Astrocyte of the spinal cord (primary cell): ENCODE measurements at regions not wholly inside any gene's neighbourhood (a gene's known extent, or its start where the extent isn't known, plus 50 kb on each side); places are given as distances from the start of the nearest gene placed in this dataset.

ENCODE experiments used
- DNase-seq: peaks from one replicate; pipeline ENCODE4 v3.0.0; 2011; ENCODE audit warnings: low read depth, low spot score
- H3K4me3 ChIP-seq: 2 replicates; pipeline ENCODE4 v1.5.1; 2011; ENCODE audit warnings: low read depth, mild to moderate bottlenecking, low read length, moderate library complexity
- in situ Hi-C: cut with HindIII; loops from 2 replicates; pipeline ENCODE4 v1.10.0; 2017; ENCODE audit warnings: low sequenced_read_pairs
- TF ChIP-seq, protein P1 (sequence below): IDR thresholded peaks from 2 replicates; pipeline ENCODE4 v1.5.1; 2012; ENCODE audit warnings: low read depth, mild to moderate bottlenecking, low read length, inconsistent platforms

DNA sequence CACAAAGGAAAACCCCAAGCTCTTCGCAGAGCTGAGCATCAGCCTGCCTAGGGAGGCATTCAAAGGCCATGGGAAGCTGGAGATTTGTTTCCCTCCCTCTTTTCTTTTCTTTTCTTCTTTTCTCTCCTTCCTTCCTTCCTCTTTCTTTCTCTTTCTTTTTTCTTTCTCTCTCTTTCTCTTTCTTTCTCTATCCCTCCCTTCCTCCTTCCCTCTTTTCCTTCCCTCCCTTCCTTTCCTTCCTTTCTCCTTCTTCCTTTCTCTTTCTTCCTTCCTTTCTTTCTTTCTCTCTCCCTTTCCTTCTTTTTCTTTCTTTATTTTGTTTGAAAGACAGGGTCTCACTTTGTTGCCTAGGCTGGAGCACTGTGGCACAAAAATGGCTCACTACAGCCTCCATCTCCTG, 168.4 kb upstream of the ARL4C start:
- no peak for DNase-seq
- TF ChIP-seq, protein P1, sequence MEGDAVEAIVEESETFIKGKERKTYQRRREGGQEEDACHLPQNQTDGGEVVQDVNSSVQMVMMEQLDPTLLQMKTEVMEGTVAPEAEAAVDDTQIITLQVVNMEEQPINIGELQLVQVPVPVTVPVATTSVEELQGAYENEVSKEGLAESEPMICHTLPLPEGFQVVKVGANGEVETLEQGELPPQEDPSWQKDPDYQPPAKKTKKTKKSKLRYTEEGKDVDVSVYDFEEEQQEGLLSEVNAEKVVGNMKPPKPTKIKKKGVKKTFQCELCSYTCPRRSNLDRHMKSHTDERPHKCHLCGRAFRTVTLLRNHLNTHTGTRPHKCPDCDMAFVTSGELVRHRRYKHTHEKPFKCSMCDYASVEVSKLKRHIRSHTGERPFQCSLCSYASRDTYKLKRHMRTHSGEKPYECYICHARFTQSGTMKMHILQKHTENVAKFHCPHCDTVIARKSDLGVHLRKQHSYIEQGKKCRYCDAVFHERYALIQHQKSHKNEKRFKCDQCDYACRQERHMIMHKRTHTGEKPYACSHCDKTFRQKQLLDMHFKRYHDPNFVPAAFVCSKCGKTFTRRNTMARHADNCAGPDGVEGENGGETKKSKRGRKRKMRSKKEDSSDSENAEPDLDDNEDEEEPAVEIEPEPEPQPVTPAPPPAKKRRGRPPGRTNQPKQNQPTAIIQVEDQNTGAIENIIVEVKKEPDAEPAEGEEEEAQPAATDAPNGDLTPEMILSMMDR, result no peak
- no peak overlapping the region for H3K4me3 ChIP-seq
- in situ Hi-C loops, result no loop called here

DNA sequence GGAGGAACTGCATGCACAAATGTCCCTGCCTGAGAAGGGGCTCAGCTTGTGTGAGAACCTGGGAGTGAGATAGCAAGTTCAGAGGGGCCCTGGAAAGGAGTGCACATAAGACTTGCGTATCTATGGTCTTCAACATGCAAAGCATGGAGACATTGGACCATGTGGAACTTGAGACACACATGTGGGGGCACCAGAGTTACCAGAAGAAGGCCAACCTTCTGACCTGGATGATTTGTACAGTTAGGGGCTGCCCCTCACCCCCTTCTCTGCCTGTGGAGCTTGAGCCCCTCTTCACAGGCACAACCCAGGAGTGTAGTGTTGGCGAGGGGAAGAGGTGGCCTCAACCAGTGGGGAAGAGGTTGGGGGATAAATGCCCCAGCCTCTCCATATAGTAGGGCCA, 165.0 kb upstream of the ARL4C start:
- TF ChIP-seq, protein P1, result no peak
- H3K4me3 ChIP-seq, result no peak overlapping the region
- DNase-seq, result no peak
- in situ Hi-C loops, result no loop called here

DNA sequence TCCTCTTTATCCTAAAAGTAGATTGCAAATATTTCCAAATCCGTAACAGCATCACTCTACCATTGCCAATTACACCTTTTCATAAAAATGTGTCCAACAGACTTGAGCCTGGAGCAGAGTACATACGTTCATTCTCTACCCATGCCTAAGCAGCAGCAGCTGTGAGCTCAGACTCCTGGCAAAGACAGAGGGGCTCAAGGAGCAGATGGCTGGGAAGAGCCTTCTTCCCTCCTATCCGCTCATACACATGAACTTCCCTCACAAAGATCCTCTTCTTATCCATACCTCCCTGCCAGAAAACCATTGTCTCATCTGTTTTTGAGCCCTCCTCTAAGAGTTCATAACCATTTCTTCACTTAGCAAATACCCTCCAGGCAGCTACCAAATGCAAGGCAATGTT, 164.3 kb upstream of the ARL4C start:
- in situ Hi-C loops, result no loop called here
- TF ChIP-seq, protein P1, result no peak
- DNase-seq, result no peak
- H3K4me3 ChIP-seq, result no peak overlapping the region

DNA sequence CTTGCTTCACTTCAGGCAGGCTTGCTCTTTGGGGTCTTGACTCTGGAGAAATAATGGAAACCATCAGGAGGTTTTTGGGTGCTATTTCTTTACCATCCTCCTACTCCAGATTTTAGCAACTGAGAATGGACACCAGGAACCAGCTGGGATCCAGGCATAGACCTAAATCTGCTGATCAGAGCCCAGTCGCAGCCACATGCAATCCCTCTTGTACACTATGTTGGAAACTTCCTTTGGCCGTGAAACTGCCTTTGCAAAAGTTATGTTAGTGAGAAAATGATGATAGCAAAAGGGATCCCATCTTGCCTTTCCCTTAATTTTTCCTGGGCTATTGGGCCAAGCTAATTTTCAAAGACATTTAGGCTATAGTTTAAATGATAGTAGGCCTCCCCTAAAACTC, 158.8 kb upstream of the ARL4C start:
- DNase-seq, result no peak
- no peak overlapping the region for H3K4me3 ChIP-seq
- in situ Hi-C loops, result no loop called here
- TF ChIP-seq, protein P1, result no peak

DNA sequence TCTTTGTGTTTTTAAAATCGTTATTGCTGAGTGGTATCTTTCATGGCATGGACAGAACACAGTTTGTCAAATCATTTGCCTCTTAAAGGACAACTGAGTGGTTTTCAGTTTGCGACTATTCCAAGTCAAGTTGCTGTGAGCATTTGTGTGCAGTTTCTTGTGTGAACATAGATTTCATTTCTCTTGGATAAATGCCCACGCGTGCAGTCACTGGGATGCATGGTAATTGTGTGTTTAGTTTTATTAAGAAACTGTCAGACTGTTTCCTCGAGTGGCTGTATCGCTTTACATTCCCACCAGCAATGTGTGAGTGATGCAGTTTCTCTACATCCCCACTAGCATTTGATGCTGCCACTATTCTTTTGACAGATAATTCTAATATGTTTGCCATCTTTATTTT, 154.0 kb upstream of the ARL4C start:
- in situ Hi-C loops, result no loop called here
- TF ChIP-seq, protein P1, result no peak
- DNase-seq, result no peak
- no peak overlapping the region for H3K4me3 ChIP-seq

DNA sequence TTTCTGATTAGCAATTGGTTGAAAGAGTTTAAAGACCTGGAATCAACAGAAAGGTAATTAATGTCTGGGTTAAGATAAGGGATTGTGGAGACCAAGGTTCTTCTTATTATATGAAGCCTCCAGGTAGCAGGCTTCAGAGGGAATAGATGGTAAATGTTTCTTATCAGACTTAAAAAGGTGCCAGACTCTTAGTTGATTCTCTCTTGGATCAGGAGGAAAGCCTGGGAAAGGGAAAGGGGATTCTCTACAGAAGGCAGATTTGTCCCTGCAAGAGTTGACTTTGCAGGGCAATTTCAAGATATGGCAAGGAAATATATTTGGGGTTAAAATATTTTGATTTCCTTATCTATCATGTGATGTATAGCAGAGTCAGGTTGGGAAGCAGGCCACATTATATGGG, 153.1 kb upstream of the ARL4C start:
- no peak overlapping the region for H3K4me3 ChIP-seq
- TF ChIP-seq, protein P1, result no peak
- no peak for DNase-seq
- in situ Hi-C loops, result no loop called here

DNA sequence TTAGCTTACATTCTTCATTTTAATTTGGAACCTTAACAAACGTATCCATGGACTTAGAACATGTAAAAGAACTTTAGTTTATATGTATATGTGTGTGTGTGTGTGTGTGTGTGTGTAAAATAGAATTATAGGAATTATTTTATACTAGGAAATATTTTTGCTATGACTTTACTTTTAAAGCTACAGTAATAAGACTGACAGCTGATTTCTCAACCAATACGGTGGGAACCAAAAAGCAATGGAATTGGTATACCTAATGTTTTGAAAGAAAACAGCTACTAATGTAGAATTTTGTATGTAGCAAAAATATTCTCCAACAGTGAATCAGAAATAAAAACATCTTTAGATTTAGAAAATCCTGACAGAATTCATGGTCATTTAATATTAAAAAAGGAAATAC, 146.5 kb upstream of the ARL4C start:
- TF ChIP-seq, protein P1, result no peak
- DNase-seq, result no peak

More for the DNA sequence above, 146.5 kb upstream of the ARL4C start:
- in situ Hi-C loops, result no loop called here
- H3K4me3 ChIP-seq, result no peak overlapping the region
